PFSK-1 (cell line): ENCODE measurements at regions not wholly inside any gene's neighbourhood (a gene's known extent, or its start where the extent isn't known, plus 50 kb on each side); places are given as distances from the start of the nearest gene placed in this dataset.

Source experiments
- FOXP2 ChIP-seq: optimal IDR thresholded peaks from 2 replicates; pipeline ENCODE3; 2011; ENCODE audit warnings: borderline replicate concordance, control low read depth, inconsistent platforms; ENCODE audit not compliant: insufficient read depth; ENCODE audit errors: extremely low read length, extremely low read depth
- POLR2AphosphoS5 ChIP-seq: IDR thresholded peaks from 2 replicates; pipeline ENCODE4 v1.6.1; 2012; ENCODE audit warnings: low read depth, mild to moderate bottlenecking, control low read depth, low read length, moderate library complexity
- REST ChIP-seq, 2 experiments: IDR thresholded peaks; 2 replicates each; pipeline versions ENCODE4 v1.6.1 to v1.8.0; 2011 to 2012; ENCODE audit warnings: low read depth in 2 of 2, low read length in 2 of 2, control low read depth in 1 of 2, inconsistent platforms in 1 of 2, mild to moderate bottlenecking in 1 of 2, moderate library complexity in 1 of 2; ENCODE audit not compliant: insufficient read depth in 1 of 2
- TAF1 ChIP-seq: IDR thresholded peaks from 2 replicates; pipeline ENCODE4 v1.6.1; 2012; ENCODE audit warnings: low read length, control low read depth, borderline replicate concordance; ENCODE audit not compliant: insufficient read depth

GRCh38 chr1:65531972-65532570 is 111.6 kb downstream of the LEPR start:
- no peak for TF ChIP-seq POLR2AphosphoS5
- TF ChIP-seq FOXP2: no peak
- TF ChIP-seq REST (IDR thresholded peaks at IDR 0.05; ENCODE audit: insufficient read depth in 1 of 2, low read depth in 2 of 2, low read length in 2 of 2): no peak
- no peak for TF ChIP-seq TAF1
